Esophagus squamous epithelium (tissue), 5 donors: ENCODE measurements at regions not wholly inside any gene's neighbourhood (a gene's known extent, or its start where the extent isn't known, plus 50 kb on each side); places are given as distances from the start of the nearest gene placed in this dataset.

Source experiments
- DNase-seq: peaks from one replicate; lab custom pipeline; 2025; lab: John Stamatoyannopoulos, UW
- H3K27ac ChIP-seq, 4 donors: fragments of 200-600 bp; sonication (generic); one replicate each; pipeline ENCODE4 v1.5.1; 2016 to 2019; ENCODE audit warnings: mild to moderate bottlenecking in 1 of 4
- H3K27me3 ChIP-seq, 4 donors: fragments of 200-600 bp; sonication (generic); 1 replicate in 3 of 4; 2 replicates in 1 of 4; pipeline versions ENCODE4 v1.5.1 to v1.6.0; 2017 to 2021; ENCODE audit warnings: antibody characterized with exemption in 1 of 4
- H3K36me3 ChIP-seq, 3 donors: fragments of 200-600 bp; sonication (generic); one replicate each; pipeline ENCODE4 v1.5.1; 2016 to 2019
- H3K4me1 ChIP-seq, 3 donors: fragments of 200-600 bp; sonication (generic); one replicate each; pipeline ENCODE4 v1.5.1; 2017 to 2019
- H3K4me3 ChIP-seq, 4 donors: fragments of 200-600 bp; sonication (generic); 1 replicate in 3 of 4; 2 replicates in 1 of 4; pipeline ENCODE4 v1.5.1; 2016 to 2019; ENCODE audit warnings: mild to moderate bottlenecking in 2 of 4, moderate library complexity in 1 of 4
- H3K9me3 ChIP-seq, 3 donors: fragments of 200-600 bp; sonication (generic); one replicate each; pipeline ENCODE4 v1.5.1; 2016 to 2019
- CTCF ChIP-seq, 6 experiments: fragments of 450-650 bp in 4 of 6; fragments of 200-600 bp in 2 of 6; sonication (generic) in 2 of 6; IDR thresholded peaks; one replicate each; pipeline ENCODE4 v1.5.1; 2016 to 2019; ENCODE audit warnings: antibody characterized with exemption in 6 of 6, mild to moderate bottlenecking in 4 of 6, moderate library complexity in 4 of 6
- POLR2A ChIP-seq, 4 donors: fragments of 450-650 bp; IDR thresholded peaks; one replicate each; pipeline ENCODE4 v1.6.1; 2017; ENCODE audit warnings: antibody characterized with exemption in 4 of 4, mild to moderate bottlenecking in 4 of 4, moderate library complexity in 3 of 4
- WGBS, 2 donors: methylation state at CpG; one replicate each; pipeline ENCODE4 v1.1.5; 2018; 5-methylcytosine and 5-hydroxymethylcytosine counted together
- intact Hi-C: fragments of 100-400 bp; cut with DNase I; formaldehyde crosslinking; loops from one replicate; pipeline ENCODE4 v1.15.0; 2022
- donor health status: DM: yes; HTN: yes; CAD: no.

- Histone ChIP-seq H3K4me3 (no peak overlapping the region), H3K36me3 (no peaks in the 10 kb centered on the region), H3K27ac (no peak overlapping the region), H3K9me3 (no peaks in the 10 kb centered on the region), H3K27me3 (peaks cover 0 to 1% (median 0%) of the 10 kb centered on the region in 4 donors), H3K4me1 (peaks cover 0 to 5% (median 0%) of the 10 kb centered on the region in 3 donors)
- WGBS, 2 donors, result 29 to 42% methylated on average over 8 of the region's 8 CpGs
- no peak for DNase-seq
- intact Hi-C loops, result no loop called here
- TF ChIP-seq POLR2A (IDR thresholded peaks at IDR 0.05) (no peak), CTCF (IDR thresholded peaks at IDR 0.05) (no peak)
Observed at GRCh38 chr15:61327019-61327631, 98.0 kb upstream of the RORA start.

GRCh38 chr15:61319892-61320291 lies 90.8 kb upstream of the RORA start:
- Histone ChIP-seq H3K4me1 (peaks cover 0 to 5% (median 0%) of the 10 kb centered on the region in 3 donors), H3K4me3 (no peak overlapping the region), H3K27ac (no peak overlapping the region), H3K9me3 (no peaks in the 10 kb centered on the region), H3K36me3 (no peaks in the 10 kb centered on the region), H3K27me3 (peaks cover 0 to 6% (median 0%) of the 10 kb centered on the region in 4 donors)
- 57 to 62% methylated on average over 1 to 2 of the region's 2 CpGs for WGBS, 2 donors
- no peak for TF ChIP-seq POLR2A (IDR thresholded peaks at IDR 0.05)
- no peak for TF ChIP-seq CTCF (IDR thresholded peaks at IDR 0.05)
- intact Hi-C loops, result no loop called here
- DNase-seq, result no peak

- DNase-seq, result no peak
- H3K4me3 ChIP-seq, result no peak overlapping the region
Observed at GRCh38 chr15:61318802-61319525, 89.9 kb upstream of the RORA start.

DNA sequence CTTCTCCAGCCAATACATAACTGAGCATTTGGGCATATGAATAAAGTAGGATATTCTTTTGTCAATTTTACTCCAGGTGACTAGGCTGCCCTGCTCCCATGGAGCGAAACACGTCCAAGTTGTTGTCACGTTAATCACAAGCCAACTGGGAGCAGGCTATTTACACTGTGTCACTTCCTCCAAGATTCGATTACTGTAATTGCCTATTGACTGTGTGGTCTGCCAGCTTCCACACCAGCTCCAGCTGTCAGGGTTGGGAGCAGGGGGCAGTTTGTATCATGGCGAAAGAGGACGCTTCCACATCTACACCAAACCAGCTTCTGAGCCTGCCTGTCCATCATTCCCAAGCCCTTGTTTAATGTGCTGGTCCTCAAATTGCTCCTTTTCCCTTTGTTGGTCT lies 89.2 kb upstream of the RORA start:
- Histone ChIP-seq H3K27me3 (peaks cover 0 to 6% (median 0%) of the 10 kb centered on the region in 4 donors), H3K36me3 (no peaks in the 10 kb centered on the region), H3K4me1 (peaks cover 0 to 5% (median 0%) of the 10 kb centered on the region in 3 donors), H3K27ac (no peak overlapping the region), H3K9me3 (no peaks in the 10 kb centered on the region), H3K4me3 (no peak overlapping the region)
- WGBS, 2 donors, result 55 to 59% methylated on average over 6 of the region's 6 CpGs
- no peak for TF ChIP-seq CTCF (IDR thresholded peaks at IDR 0.05)
- no peak for TF ChIP-seq POLR2A (IDR thresholded peaks at IDR 0.05)
- intact Hi-C loops, result no loop called here
- no peak for DNase-seq

More at GRCh38 chr15:61318802-61319525, 89.9 kb upstream of the RORA start:
- Histone ChIP-seq H3K4me1 (peaks cover 0 to 5% (median 0%) of the 10 kb centered on the region in 3 donors), H3K9me3 (no peaks in the 10 kb centered on the region), H3K36me3 (no peaks in the 10 kb centered on the region), H3K27ac (no peak overlapping the region), H3K27me3 (peaks cover 0 to 6% (median 0%) of the 10 kb centered on the region in 4 donors)
- no peak for TF ChIP-seq CTCF (IDR thresholded peaks at IDR 0.05)
- no peak for TF ChIP-seq POLR2A (IDR thresholded peaks at IDR 0.05)
- whole genome bisulfite sequencing, 2 donors, result 57 to 62% methylated on average over 7 of the region's 7 CpGs
- intact Hi-C loops, result no loop called here

- H3K4me3 ChIP-seq, result no peak overlapping the region
- 50 to 54% methylated on average over 2 to 6 of the region's 6 CpGs for WGBS, 2 donors
- no peaks in the 10 kb centered on the region for H3K9me3 ChIP-seq
- no peak overlapping the region for H3K27ac ChIP-seq
- TF ChIP-seq POLR2A (IDR thresholded peaks at IDR 0.05), result no peak
- TF ChIP-seq CTCF (IDR thresholded peaks at IDR 0.05), result no peak
- no peak for DNase-seq
- H3K4me1 ChIP-seq, result peaks cover 0 to 5% (median 0%) of the 10 kb centered on the region in 3 donors
- intact Hi-C loops, result no loop called here
- peaks cover 0 to 5% (median 0%) of the 10 kb centered on the region in 4 donors for H3K27me3 ChIP-seq
- no peaks in the 10 kb centered on the region for H3K36me3 ChIP-seq
Observed at GRCh38 chr15:61315471-61315870, 86.4 kb upstream of the RORA start.
